KMS-11 (cell line): ENCODE measurements at regions not wholly inside any gene's neighbourhood (a gene's known extent, or its start where the extent isn't known, plus 50 kb on each side); places are given as distances from the start of the nearest gene placed in this dataset.

Experiments used
- H2AFZ ChIP-seq: fragments of 200-600 bp; sonication (generic); 2 replicates; pipeline ENCODE4 v1.6.1; 2016; ENCODE audit warnings: antibody characterized with exemption, mixed run types, low read depth
- H3K27ac ChIP-seq: fragments of 200-600 bp; sonication (generic); 2 replicates; pipeline ENCODE4 v1.6.1; 2016; ENCODE audit warnings: mild to moderate bottlenecking, mixed run types
- H3K27me3 ChIP-seq: fragments of 200-600 bp; sonication (generic); 2 replicates; pipeline ENCODE4 v1.6.1; 2017; ENCODE audit warnings: mild to moderate bottlenecking, low read depth, mixed run types, moderate library complexity; ENCODE audit not compliant: insufficient read depth
- H3K36me3 ChIP-seq: fragments of 200-600 bp; sonication (generic); 2 replicates; pipeline ENCODE4 v1.6.1; 2017; ENCODE audit warnings: mild to moderate bottlenecking, mixed run types; ENCODE audit not compliant: insufficient read depth
- H3K4me1 ChIP-seq: fragments of 200-600 bp; sonication (generic); 2 replicates; pipeline ENCODE4 v1.6.1; 2016; ENCODE audit warnings: mild to moderate bottlenecking, low read depth, mixed run types; ENCODE audit not compliant: poor library complexity, severe bottlenecking
- H3K4me2 ChIP-seq: fragments of 200-600 bp; sonication (generic); 2 replicates; pipeline ENCODE4 v1.7.0; 2016; ENCODE audit warnings: mild to moderate bottlenecking, mixed run types
- H3K4me3 ChIP-seq: fragments of 200-600 bp; sonication (generic); IDR thresholded peaks from 2 replicates; pipeline ENCODE4 v1.6.1; 2017; ENCODE audit warnings: low read depth, low read length, mixed read lengths; ENCODE audit not compliant: insufficient read depth
- H3K79me2 ChIP-seq: fragments of 200-600 bp; sonication (generic); 2 replicates; pipeline ENCODE4 v1.6.1; 2016; ENCODE audit warnings: low read depth, mixed run types; ENCODE audit not compliant: insufficient read depth
- H3K9ac ChIP-seq: fragments of 200-600 bp; sonication (generic); 2 replicates; pipeline ENCODE4 v1.6.1; 2016; ENCODE audit warnings: mild to moderate bottlenecking, mixed run types
- H4K20me1 ChIP-seq: fragments of 200-600 bp; sonication (generic); 2 replicates; pipeline ENCODE4 v1.6.1; 2016; ENCODE audit warnings: mild to moderate bottlenecking, mixed run types; ENCODE audit not compliant: insufficient read depth
- TF ChIP-seq, protein P1 (sequence below): fragments of 200-600 bp; sonication (generic); conservative IDR thresholded peaks from 2 replicates; pipeline ENCODE4 v1.6.1; 2017; ENCODE audit warnings: low read depth, mild to moderate bottlenecking, antibody characterized with exemption, low read length, moderate library complexity, mixed read lengths

DNA sequence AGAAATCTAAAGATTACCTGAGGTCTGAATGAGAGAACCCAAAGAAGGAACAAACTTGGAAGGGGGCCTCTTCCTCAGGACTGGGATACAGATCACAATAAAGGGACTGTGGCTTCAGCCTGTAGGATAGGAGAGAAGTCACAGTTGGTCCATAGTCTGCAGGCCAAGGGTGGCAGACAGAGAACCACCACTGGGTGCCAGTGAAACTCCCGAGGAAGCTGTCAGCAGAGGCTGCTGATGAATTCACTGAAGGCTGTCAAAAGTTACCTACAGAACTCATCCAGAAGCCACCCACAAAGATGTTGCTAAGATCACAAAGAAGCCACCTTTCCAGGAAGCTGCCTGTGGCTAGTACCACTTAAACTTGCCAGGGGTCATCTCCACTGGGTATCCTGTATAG is 78.5 kb downstream of the TMCO5A start:
- H3K27me3 ChIP-seq: no peaks in the 10 kb centered on the region
- H3K4me2 ChIP-seq: no peak overlapping the region
- no peaks in the 10 kb centered on the region for H3K36me3 ChIP-seq
- no peak overlapping the region for H3K27ac ChIP-seq
- no peak overlapping the region for H3K9ac ChIP-seq
- TF ChIP-seq, protein P1, sequence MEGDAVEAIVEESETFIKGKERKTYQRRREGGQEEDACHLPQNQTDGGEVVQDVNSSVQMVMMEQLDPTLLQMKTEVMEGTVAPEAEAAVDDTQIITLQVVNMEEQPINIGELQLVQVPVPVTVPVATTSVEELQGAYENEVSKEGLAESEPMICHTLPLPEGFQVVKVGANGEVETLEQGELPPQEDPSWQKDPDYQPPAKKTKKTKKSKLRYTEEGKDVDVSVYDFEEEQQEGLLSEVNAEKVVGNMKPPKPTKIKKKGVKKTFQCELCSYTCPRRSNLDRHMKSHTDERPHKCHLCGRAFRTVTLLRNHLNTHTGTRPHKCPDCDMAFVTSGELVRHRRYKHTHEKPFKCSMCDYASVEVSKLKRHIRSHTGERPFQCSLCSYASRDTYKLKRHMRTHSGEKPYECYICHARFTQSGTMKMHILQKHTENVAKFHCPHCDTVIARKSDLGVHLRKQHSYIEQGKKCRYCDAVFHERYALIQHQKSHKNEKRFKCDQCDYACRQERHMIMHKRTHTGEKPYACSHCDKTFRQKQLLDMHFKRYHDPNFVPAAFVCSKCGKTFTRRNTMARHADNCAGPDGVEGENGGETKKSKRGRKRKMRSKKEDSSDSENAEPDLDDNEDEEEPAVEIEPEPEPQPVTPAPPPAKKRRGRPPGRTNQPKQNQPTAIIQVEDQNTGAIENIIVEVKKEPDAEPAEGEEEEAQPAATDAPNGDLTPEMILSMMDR: no peak
- no peaks in the 10 kb centered on the region for H3K79me2 ChIP-seq
- no peaks in the 10 kb centered on the region for H3K4me1 ChIP-seq
- no peak overlapping the region for H2AFZ ChIP-seq
- no peaks in the 10 kb centered on the region for H4K20me1 ChIP-seq
- no peak overlapping the region for H3K4me3 ChIP-seq

DNA sequence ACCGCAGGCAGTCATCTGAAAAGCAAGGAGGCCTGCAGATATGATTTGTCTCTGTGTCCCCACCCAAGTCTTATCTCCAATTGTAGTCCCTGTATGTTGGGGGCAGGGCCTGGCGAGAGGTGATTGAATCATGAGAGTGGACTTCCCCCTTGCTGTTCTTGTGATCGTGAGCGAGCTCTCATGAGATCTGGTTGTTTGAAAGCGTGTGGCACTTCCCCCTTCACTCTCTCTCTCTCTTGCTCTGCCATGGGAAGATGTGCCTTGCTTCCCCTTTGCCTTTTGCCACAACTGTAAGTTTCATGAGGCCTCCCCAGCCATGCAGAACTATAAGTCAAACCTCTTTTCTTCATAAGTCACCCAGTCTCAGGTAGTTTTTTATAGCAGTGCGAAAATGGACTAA is 83.3 kb downstream of the TMCO5A start:
- H3K4me3 ChIP-seq: no peak overlapping the region
- no peak overlapping the region for H3K27ac ChIP-seq
- H3K9ac ChIP-seq: no peak overlapping the region
- H4K20me1 ChIP-seq: no peaks in the 10 kb centered on the region
- no peak overlapping the region for H2AFZ ChIP-seq
- no peaks in the 10 kb centered on the region for H3K79me2 ChIP-seq
- no peak overlapping the region for H3K4me2 ChIP-seq
- H3K27me3 ChIP-seq: no peaks in the 10 kb centered on the region
- TF ChIP-seq, protein P1: no peak
- no peaks in the 10 kb centered on the region for H3K36me3 ChIP-seq
- no peaks in the 10 kb centered on the region for H3K4me1 ChIP-seq

DNA sequence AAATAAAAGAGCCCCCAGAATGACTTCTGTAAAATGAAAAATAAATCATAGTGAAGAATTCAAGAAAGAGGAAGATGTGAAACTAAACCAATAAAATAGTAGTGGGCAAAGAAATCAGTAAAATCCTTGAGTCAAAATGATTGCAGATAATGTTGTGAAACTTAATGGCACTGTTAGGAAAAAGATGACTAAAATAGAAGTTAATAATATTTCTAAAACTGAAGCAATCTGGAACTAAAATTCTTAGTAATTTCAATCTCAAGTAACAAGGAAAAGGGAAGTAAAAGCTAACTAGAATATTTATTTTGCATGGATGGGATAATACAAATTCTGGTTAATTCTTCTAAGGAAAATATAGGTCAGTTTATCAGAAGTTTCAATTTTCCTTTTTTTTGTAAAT is 84.6 kb downstream of the TMCO5A start:
- H3K27me3 ChIP-seq: no peaks in the 10 kb centered on the region
- H3K4me3 ChIP-seq: no peak overlapping the region
- no peak overlapping the region for H3K4me2 ChIP-seq
- H2AFZ ChIP-seq: no peak overlapping the region
- no peaks in the 10 kb centered on the region for H3K4me1 ChIP-seq
- no peaks in the 10 kb centered on the region for H3K36me3 ChIP-seq
- no peaks in the 10 kb centered on the region for H3K79me2 ChIP-seq
- H3K27ac ChIP-seq: no peak overlapping the region
- TF ChIP-seq, protein P1: no peak
- no peak overlapping the region for H3K9ac ChIP-seq
- H4K20me1 ChIP-seq: no peaks in the 10 kb centered on the region

DNA sequence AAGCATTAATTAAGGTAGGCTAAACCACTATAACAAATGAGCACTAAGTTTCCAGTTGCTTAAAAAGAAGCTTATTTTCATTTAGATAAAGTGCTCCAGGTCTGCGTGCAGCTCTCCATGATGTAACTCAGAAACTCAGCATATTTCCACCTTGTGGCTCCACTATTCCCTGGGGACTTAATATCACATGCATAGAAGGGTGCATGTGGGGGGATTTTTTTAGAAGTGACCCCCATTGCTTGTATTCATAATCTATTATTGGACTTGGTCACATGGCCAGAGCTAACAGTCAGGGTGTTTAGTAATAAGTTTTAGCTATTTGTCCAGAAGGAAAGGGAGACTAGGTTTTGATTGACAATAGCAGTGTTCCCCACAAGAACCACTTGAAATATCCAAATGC is 86.8 kb downstream of the TMCO5A start:
- H3K4me2 ChIP-seq: no peak overlapping the region
- TF ChIP-seq, protein P1: no peak
- H2AFZ ChIP-seq: no peak overlapping the region
- H3K79me2 ChIP-seq: no peaks in the 10 kb centered on the region
- H3K4me1 ChIP-seq: no peaks in the 10 kb centered on the region
- no peak overlapping the region for H3K4me3 ChIP-seq
- H3K36me3 ChIP-seq: no peaks in the 10 kb centered on the region
- no peak overlapping the region for H3K9ac ChIP-seq
- H3K27me3 ChIP-seq: no peaks in the 10 kb centered on the region
- no peak overlapping the region for H3K27ac ChIP-seq
- no peaks in the 10 kb centered on the region for H4K20me1 ChIP-seq
